Uterus (tissue), 3 donors: ENCODE measurements at regions not wholly inside any gene's neighbourhood (a gene's known extent, or its start where the extent isn't known, plus 50 kb on each side); places are given as distances from the start of the nearest gene placed in this dataset.

Experiments used
- DNase-seq, 2 donors: peaks; one replicate each; pipeline ENCODE4 v3.0.0-alpha.2; 2019 to 2020
- H3K27ac ChIP-seq, 2 donors: fragments of 200-600 bp; sonication (generic); 1 replicate in 1 of 2; 2 replicates in 1 of 2; pipeline ENCODE4 v1.5.1; 2016 to 2018
- H3K27me3 ChIP-seq, 2 donors: fragments of 200-600 bp; sonication (generic); one replicate each; pipeline ENCODE4 v1.5.1; 2018 to 2019; ENCODE audit warnings: control low read depth in 1 of 2
- H3K36me3 ChIP-seq, 2 donors: fragments of 200-600 bp; sonication (generic); one replicate each; pipeline ENCODE4 v1.5.1; 2019; ENCODE audit warnings: control low read depth in 1 of 2
- H3K4me1 ChIP-seq, 2 donors: fragments of 200-600 bp; sonication (generic); one replicate each; pipeline ENCODE4 v1.5.1; 2018 to 2019; ENCODE audit warnings: control low read depth in 1 of 2
- H3K4me3 ChIP-seq, 2 donors: fragments of 200-600 bp; sonication (generic); 1 replicate in 1 of 2; 2 replicates in 1 of 2; pipeline ENCODE4 v1.5.1; 2018 to 2019; ENCODE audit warnings: mild to moderate bottlenecking in 1 of 2
- H3K9me3 ChIP-seq, 2 donors: fragments of 200-600 bp; sonication (generic); one replicate each; pipeline ENCODE4 v1.5.1; 2019; ENCODE audit warnings: control low read depth in 1 of 2
- POLR2A ChIP-seq, 2 donors: fragments of 450-650 bp; IDR thresholded peaks; one replicate each; pipeline ENCODE4 v1.6.1; 2016; ENCODE audit warnings: antibody characterized with exemption in 2 of 2, mild to moderate bottlenecking in 1 of 2, moderate library complexity in 1 of 2
- intact Hi-C: fragments of 100-400 bp; cut with DNase I; formaldehyde crosslinking; loops from one replicate; pipeline ENCODE4 v1.15.1; 2023; ENCODE audit warnings: low total_unique reads
- TF ChIP-seq, protein P1 (sequence below), 4 experiments: fragments of 200-600 bp in 2 of 4; fragments of 450-650 bp in 2 of 4; sonication (generic) in 2 of 4; IDR thresholded peaks; one replicate each; pipeline ENCODE4 v1.5.1; 2016 to 2019; ENCODE audit warnings: antibody characterized with exemption in 4 of 4, mild to moderate bottlenecking in 2 of 4, moderate library complexity in 1 of 4
- donor health status: DM: yes; HTN: yes; CAD: no.

DNA sequence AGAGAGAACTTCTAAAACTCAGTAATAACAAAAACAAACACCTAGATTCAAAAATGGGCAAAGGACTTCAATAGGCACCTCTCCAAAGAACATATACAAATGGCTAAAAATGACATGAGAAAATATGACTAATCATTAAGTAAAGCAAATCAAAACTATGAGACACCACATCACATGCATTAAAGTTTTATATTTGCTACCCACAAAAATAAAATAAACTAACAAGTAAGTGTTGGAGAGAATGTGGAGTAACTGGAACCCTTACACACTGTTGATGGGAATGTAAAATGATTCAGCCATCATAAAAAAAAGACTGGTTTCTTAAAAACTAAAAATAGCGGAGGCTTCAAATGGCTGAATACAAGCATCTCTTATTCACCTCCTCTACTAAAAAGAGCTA is 262.1 kb upstream of the PKN2 start:
- TF ChIP-seq, protein P1, sequence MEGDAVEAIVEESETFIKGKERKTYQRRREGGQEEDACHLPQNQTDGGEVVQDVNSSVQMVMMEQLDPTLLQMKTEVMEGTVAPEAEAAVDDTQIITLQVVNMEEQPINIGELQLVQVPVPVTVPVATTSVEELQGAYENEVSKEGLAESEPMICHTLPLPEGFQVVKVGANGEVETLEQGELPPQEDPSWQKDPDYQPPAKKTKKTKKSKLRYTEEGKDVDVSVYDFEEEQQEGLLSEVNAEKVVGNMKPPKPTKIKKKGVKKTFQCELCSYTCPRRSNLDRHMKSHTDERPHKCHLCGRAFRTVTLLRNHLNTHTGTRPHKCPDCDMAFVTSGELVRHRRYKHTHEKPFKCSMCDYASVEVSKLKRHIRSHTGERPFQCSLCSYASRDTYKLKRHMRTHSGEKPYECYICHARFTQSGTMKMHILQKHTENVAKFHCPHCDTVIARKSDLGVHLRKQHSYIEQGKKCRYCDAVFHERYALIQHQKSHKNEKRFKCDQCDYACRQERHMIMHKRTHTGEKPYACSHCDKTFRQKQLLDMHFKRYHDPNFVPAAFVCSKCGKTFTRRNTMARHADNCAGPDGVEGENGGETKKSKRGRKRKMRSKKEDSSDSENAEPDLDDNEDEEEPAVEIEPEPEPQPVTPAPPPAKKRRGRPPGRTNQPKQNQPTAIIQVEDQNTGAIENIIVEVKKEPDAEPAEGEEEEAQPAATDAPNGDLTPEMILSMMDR (IDR thresholded peaks at IDR 0.05): no peak
- no peak for TF ChIP-seq POLR2A (IDR thresholded peaks at IDR 0.05)
- intact Hi-C loops: no loop called here
- Histone ChIP-seq H3K4me1 (no peaks in the 10 kb centered on the region), H3K27me3 (no peaks in the 10 kb centered on the region), H3K36me3 (no peaks in the 10 kb centered on the region), H3K27ac (no peak overlapping the region), H3K4me3 (no peak overlapping the region), H3K9me3 (peaks cover 0 to 6% of the 10 kb centered on the region in 2 donors)
- DNase-seq: no peak

GRCh38 chr1:88433556-88433955 is 250.5 kb upstream of the PKN2 start:
- no peaks in the 10 kb centered on the region for H3K4me1 ChIP-seq
- no peaks in the 10 kb centered on the region for H3K27me3 ChIP-seq
- H3K4me3 ChIP-seq: no peak overlapping the region
- H3K36me3 ChIP-seq: no peaks in the 10 kb centered on the region
- TF ChIP-seq POLR2A (IDR thresholded peaks at IDR 0.05): no peak
- TF ChIP-seq, protein P1 (IDR thresholded peaks at IDR 0.05): no peak
- no peak for DNase-seq
- no peaks in the 10 kb centered on the region for H3K9me3 ChIP-seq
- intact Hi-C loops: no loop called here
- H3K27ac ChIP-seq: no peak overlapping the region

- no peaks in the 10 kb centered on the region for H3K4me1 ChIP-seq
- TF ChIP-seq, protein P1 (IDR thresholded peaks at IDR 0.05): no peak
- no peaks in the 10 kb centered on the region for H3K36me3 ChIP-seq
- H3K4me3 ChIP-seq: no peak overlapping the region
- intact Hi-C loops: no loop called here
- H3K27ac ChIP-seq: no peak overlapping the region
- no peaks in the 10 kb centered on the region for H3K9me3 ChIP-seq
- no peaks in the 10 kb centered on the region for H3K27me3 ChIP-seq
- no peak for DNase-seq
Observed at GRCh38 chr1:88434836-88435235, 249.2 kb upstream of the PKN2 start.

GRCh38 chr1:88441022-88441421 is 243.1 kb upstream of the PKN2 start:
- TF ChIP-seq, protein P1 (IDR thresholded peaks at IDR 0.05): no peak
- no peak for TF ChIP-seq POLR2A (IDR thresholded peaks at IDR 0.05)
- DNase-seq: no peak
- Histone ChIP-seq H3K4me1 (no peaks in the 10 kb centered on the region), H3K9me3 (no peaks in the 10 kb centered on the region), H3K36me3 (no peaks in the 10 kb centered on the region), H3K27ac (no peak overlapping the region), H3K27me3 (no peaks in the 10 kb centered on the region), H3K4me3 (no peak overlapping the region)
- intact Hi-C loops: no loop called here

- H3K4me1 ChIP-seq: no peaks in the 10 kb centered on the region
- no peak for DNase-seq
- H3K27ac ChIP-seq: no peak overlapping the region
- H3K4me3 ChIP-seq: no peak overlapping the region
- intact Hi-C loops: no loop called here
- H3K27me3 ChIP-seq: no peaks in the 10 kb centered on the region
- H3K36me3 ChIP-seq: no peaks in the 10 kb centered on the region
- no peaks in the 10 kb centered on the region for H3K9me3 ChIP-seq
- no peak for TF ChIP-seq POLR2A (IDR thresholded peaks at IDR 0.05)
Observed at GRCh38 chr1:88451856-88452255, 232.2 kb upstream of the PKN2 start.

- Histone ChIP-seq H3K4me1 (no peaks in the 10 kb centered on the region), H3K36me3 (no peaks in the 10 kb centered on the region), H3K27me3 (no peaks in the 10 kb centered on the region), H3K9me3 (no peaks in the 10 kb centered on the region), H3K27ac (no peak overlapping the region), H3K4me3 (no peak overlapping the region)
- TF ChIP-seq, protein P1 (IDR thresholded peaks at IDR 0.05): no peak
- no peak for TF ChIP-seq POLR2A (IDR thresholded peaks at IDR 0.05)
- intact Hi-C loops: no loop called here
- no peak for DNase-seq
Observed at GRCh38 chr1:88453295-88453694, 230.8 kb upstream of the PKN2 start.
